IMR-90 (cell line): ENCODE measurements at regions not wholly inside any gene's neighbourhood (a gene's known extent, or its start where the extent isn't known, plus 50 kb on each side); places are given as distances from the start of the nearest gene placed in this dataset.

Experiments
- ATAC-seq: fragments of 200-7000 bp; cut with Tn5 transposase; 2 replicates; pipeline ENCODE4 v1.9.1; 2020; ENCODE audit warnings: low read depth, mild to moderate bottlenecking, moderate library complexity
- BruUV-seq: library from RNA; stranded (reverse); fragments of 400-500 nt; replicated peaks from 2 replicates; lab custom pipeline; 2021; lab: Mats Ljungman, UMichigan
- CTCF ChIA-PET: fragments of 300-600 bp; formaldehyde crosslinking; extraction: SDS; loops from one replicate; lab custom pipeline; 2021; ENCODE audit warnings: antibody characterized with exemption; lab: Yijun Ruan, JAX
- POLR2A ChIA-PET: fragments of 300-600 bp; sonication (Branson Sonifier 250); formaldehyde crosslinking; loops from one replicate; lab custom pipeline; 2022; ENCODE audit warnings: antibody characterized with exemption; ENCODE audit not compliant: unreplicated experiment; lab: Charles Lee
- DNase-seq: peaks from one replicate; pipeline ENCODE4 v3.0.0; 2013
- H2AFZ ChIP-seq: replicated peaks from 2 replicates; pipeline ENCODE3; 2013; ENCODE audit warnings: low read length, mild to moderate bottlenecking; ENCODE audit not compliant: poor library complexity
- H2AK5ac ChIP-seq: 2 replicates; pipeline ENCODE4 v1.6.1; 2013; ENCODE audit warnings: low read depth, low read length, inconsistent platforms
- H2AK9ac ChIP-seq: replicated peaks from 2 replicates; pipeline ENCODE3; 2013; ENCODE audit warnings: mild to moderate bottlenecking, low read depth, low read length, moderate library complexity; ENCODE audit not compliant: poor library complexity
- H2BK120ac ChIP-seq: 2 replicates; pipeline ENCODE4 v1.6.1; 2013; ENCODE audit warnings: low read depth, low read length, inconsistent platforms
- H2BK15ac ChIP-seq: 3 replicates; pipeline ENCODE4 v1.6.1; 2013; ENCODE audit warnings: low read depth, low read length, inconsistent platforms
- H2BK20ac ChIP-seq: 2 replicates; pipeline ENCODE4 v1.6.1; 2013; ENCODE audit warnings: low read depth, mild to moderate bottlenecking, inconsistent platforms, low read length, moderate library complexity
- H2BK5ac ChIP-seq: 2 replicates; pipeline ENCODE4 v1.6.1; 2013; ENCODE audit warnings: mild to moderate bottlenecking, low read depth, low read length, inconsistent platforms; ENCODE audit not compliant: poor library complexity, severe bottlenecking
- H3K14ac ChIP-seq: replicated peaks from 2 replicates; pipeline ENCODE4 v1.6.1; 2013; ENCODE audit warnings: low read depth, low read length, inconsistent platforms
- H3K18ac ChIP-seq: 2 replicates; pipeline ENCODE4 v1.6.1; 2013; ENCODE audit warnings: low read depth, low read length, control low read depth
- H3K23ac ChIP-seq: 2 replicates; pipeline ENCODE4 v1.6.1; 2013; ENCODE audit warnings: low read depth, low read length, inconsistent platforms
- H3K27ac ChIP-seq: 2 replicates; pipeline ENCODE4 v1.5.1; 2013; ENCODE audit warnings: mild to moderate bottlenecking, control low read depth, low read length; ENCODE audit not compliant: insufficient read depth
- H3K27me3 ChIP-seq: 2 replicates; pipeline ENCODE4 v1.6.1; 2013; ENCODE audit warnings: low read length; ENCODE audit not compliant: control insufficient read depth, insufficient read depth
- H3K36me3 ChIP-seq: 2 replicates; pipeline ENCODE4 v1.6.1; 2013; ENCODE audit warnings: low read length, mixed read lengths; ENCODE audit not compliant: control insufficient read depth, insufficient read depth
- H3K4ac ChIP-seq: 2 replicates; pipeline ENCODE4 v1.6.1; 2013; ENCODE audit warnings: low read depth, low read length, inconsistent platforms
- H3K4me1 ChIP-seq: 2 replicates; pipeline ENCODE4 v1.6.1; 2013; ENCODE audit warnings: low read length, mixed read lengths; ENCODE audit not compliant: control insufficient read depth, insufficient read depth
- H3K4me2 ChIP-seq: 2 replicates; pipeline ENCODE4 v1.6.1; 2013; ENCODE audit warnings: low read depth, mild to moderate bottlenecking, control low read depth, low read length, moderate library complexity
- H3K4me3 ChIP-seq: 2 replicates; pipeline ENCODE4 v1.5.1; 2013; ENCODE audit warnings: low read depth, mild to moderate bottlenecking, control low read depth, low read length, moderate library complexity; ENCODE audit not compliant: insufficient read depth
- H3K56ac ChIP-seq: 2 replicates; pipeline ENCODE4 v1.6.1; 2013; ENCODE audit warnings: low read length, inconsistent platforms; ENCODE audit not compliant: insufficient read depth; ENCODE audit errors: extremely low read depth
- H3K79me1 ChIP-seq, 2 experiments: 2 replicates each; pipeline ENCODE4 v1.6.1; 2013; ENCODE audit warnings: low read length in 2 of 2, inconsistent platforms in 1 of 2, low read depth in 1 of 2
- H3K9ac ChIP-seq: 2 replicates; pipeline ENCODE4 v1.6.1; 2013; ENCODE audit warnings: low read depth, low read length, control low read depth
- H3K9me1 ChIP-seq: 2 replicates; pipeline ENCODE4 v1.6.1; 2013; ENCODE audit warnings: low read length, inconsistent platforms; ENCODE audit not compliant: insufficient read depth
- H3K9me3 ChIP-seq: 2 replicates; pipeline ENCODE4 v1.6.1; 2013; ENCODE audit warnings: low read length; ENCODE audit not compliant: control insufficient read depth, insufficient read depth
- H4K20me1 ChIP-seq: 2 replicates; pipeline ENCODE4 v1.6.1; 2013; ENCODE audit warnings: low read length, inconsistent platforms; ENCODE audit not compliant: insufficient read depth
- H4K5ac ChIP-seq: 2 replicates; pipeline ENCODE4 v1.6.1; 2013; ENCODE audit warnings: mild to moderate bottlenecking, low read depth, low read length, control low read depth
- H4K8ac ChIP-seq, 2 experiments: 2 replicates each; pipeline ENCODE4 v1.6.1; 2013; ENCODE audit warnings: low read depth in 2 of 2, low read length in 2 of 2, control low read depth in 1 of 2, inconsistent platforms in 1 of 2
- H4K91ac ChIP-seq: 2 replicates; pipeline ENCODE4 v1.6.1; 2013; ENCODE audit warnings: low read depth, low read length, inconsistent platforms; ENCODE audit not compliant: insufficient read depth
- BHLHE40 ChIP-seq: fragments of 150-350 bp; IDR thresholded peaks from 2 replicates; pipeline ENCODE4 v1.6.1; 2016; ENCODE audit warnings: mild to moderate bottlenecking, low read depth, low read length
- FOS ChIP-seq: fragments of 150-350 bp; IDR thresholded peaks from 2 replicates; pipeline ENCODE4 v1.6.1; 2016; ENCODE audit warnings: low read depth, low read length
- MAZ ChIP-seq: IDR thresholded peaks from 2 replicates; pipeline ENCODE4 v1.6.1; 2012; ENCODE audit warnings: low read depth, mild to moderate bottlenecking, low read length, improper control_type of control experiment, moderate library complexity, borderline replicate concordance
- MXI1 ChIP-seq: IDR thresholded peaks from 2 replicates; pipeline ENCODE4 v1.6.1; 2012; ENCODE audit warnings: low read depth, mild to moderate bottlenecking, low read length, moderate library complexity, borderline replicate concordance
- NFE2L2 ChIP-seq: fragments of 150-350 bp; IDR thresholded peaks from 2 replicates; pipeline ENCODE4 v1.6.1; 2016; ENCODE audit warnings: low read depth, mild to moderate bottlenecking, low read length
- POLR2A ChIP-seq: IDR thresholded peaks from 2 replicates; pipeline ENCODE4 v1.6.1; 2012; ENCODE audit warnings: mild to moderate bottlenecking, low read depth, low read length
- RAD21 ChIP-seq: IDR thresholded peaks from 2 replicates; pipeline ENCODE4 v1.6.1; 2012; ENCODE audit warnings: low read length, improper control_type of control experiment
- RCOR1 ChIP-seq: IDR thresholded peaks from 2 replicates; pipeline ENCODE4 v1.6.1; 2012; ENCODE audit warnings: mild to moderate bottlenecking, low read length, improper control_type of control experiment; ENCODE audit not compliant: insufficient replicate concordance
- RFX5 ChIP-seq: IDR thresholded peaks from 2 replicates; pipeline ENCODE4 v1.8.0; 2012; ENCODE audit warnings: low read depth, mild to moderate bottlenecking, low read length, moderate library complexity
- SMC3 ChIP-seq: fragments of 150-350 bp; IDR thresholded peaks from 2 replicates; pipeline ENCODE4 v1.6.1; 2016; ENCODE audit warnings: low read depth, mild to moderate bottlenecking, antibody characterized with exemption, low read length, moderate library complexity
- WGBS, 2 experiments: methylation state at CpG; one replicate each; pipeline versions ENCODE4 v1.1.5 to v1.1.7; 2013; ENCODE audit warnings: missing lambda C conversion rate in 2 of 2; ENCODE audit not compliant: insufficient read length in 1 of 2; ENCODE audit errors: extremely low coverage in 2 of 2; 5-methylcytosine and 5-hydroxymethylcytosine counted together
- dilution Hi-C: fragments of 300-500 bp; cut with HindIII; formaldehyde crosslinking; loops from one replicate; pipeline ENCODE4 v1.14.3; 2018; ENCODE audit warnings: low sequenced_read_pairs; ENCODE audit not compliant: unreplicated experiment
- in situ Hi-C: fragments of 300-500 bp; cut with MboI; formaldehyde crosslinking; loops from 3 replicates; pipeline ENCODE4 v1.14.3; 2019; ENCODE audit warnings: low sequenced_read_pairs, inconsistent platforms, mixed read lengths
- intact Hi-C: fragments of 100-400 bp; cut with micrococcal nuclease; formaldehyde crosslinking; loops from 2 replicates; pipeline ENCODE4 v1.10.0; 2022
- TF ChIP-seq, protein P1 (sequence below): fragments of 150-350 bp; IDR thresholded peaks from 2 replicates; pipeline ENCODE4 v1.6.1; 2017; ENCODE audit warnings: mild to moderate bottlenecking, antibody characterized with exemption, low read length, low read depth
- TF ChIP-seq, protein P2 (sequence below): fragments of 150-350 bp; IDR thresholded peaks from 2 replicates; pipeline ENCODE4 v1.6.1; 2016; ENCODE audit warnings: low read depth, mild to moderate bottlenecking, low read length, moderate library complexity, borderline replicate concordance

DNA sequence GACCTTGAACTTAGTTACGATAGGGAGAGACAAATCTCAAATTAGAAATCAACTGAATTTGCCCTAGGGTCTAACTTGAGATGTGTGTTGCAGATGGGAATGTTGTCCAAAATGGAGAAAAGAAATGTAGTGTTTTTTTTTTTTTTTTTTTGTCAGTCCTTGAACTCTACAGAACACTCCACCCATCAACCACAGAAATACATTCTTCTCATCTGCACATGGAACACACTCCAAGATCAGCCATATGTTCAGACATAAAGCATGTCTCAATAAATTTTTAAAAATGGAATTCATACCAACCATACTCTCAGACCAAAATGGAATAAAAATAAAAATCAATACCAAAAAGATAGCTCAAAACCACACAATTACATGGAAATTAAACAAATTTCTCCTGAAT, 526.5 kb downstream of the FBXO15 start:
- POLR2A ChIA-PET: no interaction called here
- Histone ChIP-seq H3K4me1 (no peaks in the 10 kb centered on the region), H3K9me3 (no peaks in the 10 kb centered on the region), H3K27me3 (no peaks in the 10 kb centered on the region), H3K4me2 (no peak overlapping the region), H2BK15ac (no peak overlapping the region), H2BK120ac (no peak overlapping the region), H3K4ac (no peak overlapping the region), H2AK9ac (no peak overlapping the region), H4K91ac (no peak overlapping the region), H3K79me1 (peaks cover 3 to 8% of the 10 kb centered on the region in 2 experiments; a peak in 2 of 4 replicates), H2BK20ac (no peak overlapping the region), H3K18ac (no peak overlapping the region), H4K8ac (no peak overlapping the region), H2AK5ac (no peak overlapping the region), H4K20me1 (no peaks in the 10 kb centered on the region), H2AFZ (no peak overlapping the region), H3K27ac (no peak overlapping the region), H3K14ac (no peak overlapping the region), H2BK5ac (no peak overlapping the region), H3K9me1 (no peaks in the 10 kb centered on the region), H3K36me3 (no peaks in the 10 kb centered on the region), H3K9ac (no peak overlapping the region), H3K56ac (no peak overlapping the region), H4K5ac (no peak overlapping the region), H3K23ac (no peak overlapping the region), H3K4me3 (no peak overlapping the region)
- no peak for ATAC-seq
- no CpG with 5 or more reads among the region's 1 CpG for WGBS, 2 experiments
- dilution Hi-C loops: no loop called here
- in situ Hi-C loops: no loop called here
- intact Hi-C loops: no loop called here
- DNase-seq: no peak
- CTCF ChIA-PET: no interaction called here
- no peak for TF ChIP-seq SMC3
- no peak for TF ChIP-seq FOS
- no peak for TF ChIP-seq RAD21
- TF ChIP-seq RFX5: no peak
- TF ChIP-seq, protein P1, sequence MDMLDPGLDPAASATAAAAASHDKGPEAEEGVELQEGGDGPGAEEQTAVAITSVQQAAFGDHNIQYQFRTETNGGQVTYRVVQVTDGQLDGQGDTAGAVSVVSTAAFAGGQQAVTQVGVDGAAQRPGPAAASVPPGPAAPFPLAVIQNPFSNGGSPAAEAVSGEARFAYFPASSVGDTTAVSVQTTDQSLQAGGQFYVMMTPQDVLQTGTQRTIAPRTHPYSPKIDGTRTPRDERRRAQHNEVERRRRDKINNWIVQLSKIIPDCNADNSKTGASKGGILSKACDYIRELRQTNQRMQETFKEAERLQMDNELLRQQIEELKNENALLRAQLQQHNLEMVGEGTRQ: no peak
- TF ChIP-seq MAZ: no peak
- no peak for TF ChIP-seq NFE2L2
- TF ChIP-seq BHLHE40: no peak
- TF ChIP-seq, protein P2, sequence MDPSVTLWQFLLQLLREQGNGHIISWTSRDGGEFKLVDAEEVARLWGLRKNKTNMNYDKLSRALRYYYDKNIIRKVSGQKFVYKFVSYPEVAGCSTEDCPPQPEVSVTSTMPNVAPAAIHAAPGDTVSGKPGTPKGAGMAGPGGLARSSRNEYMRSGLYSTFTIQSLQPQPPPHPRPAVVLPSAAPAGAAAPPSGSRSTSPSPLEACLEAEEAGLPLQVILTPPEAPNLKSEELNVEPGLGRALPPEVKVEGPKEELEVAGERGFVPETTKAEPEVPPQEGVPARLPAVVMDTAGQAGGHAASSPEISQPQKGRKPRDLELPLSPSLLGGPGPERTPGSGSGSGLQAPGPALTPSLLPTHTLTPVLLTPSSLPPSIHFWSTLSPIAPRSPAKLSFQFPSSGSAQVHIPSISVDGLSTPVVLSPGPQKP: no peak
- no peak for TF ChIP-seq POLR2A
- TF ChIP-seq MXI1: no peak
- TF ChIP-seq RCOR1: no peak
- BruUV-seq: no TSS peak
